ENCODE measurements at regions not wholly inside any gene's neighbourhood (a gene's known extent, or its start where the extent isn't known, plus 50 kb on each side); places are given as distances from the start of the nearest gene placed in this dataset.

GRCh38 chr2:108171657-108172056 lies 68.1 kb upstream of the SULT1C3 start:
- TF ChIP-seq CTCF (IDR thresholded peaks at IDR 0.05): no peak
- TF ChIP-seq POLR2A (IDR thresholded peaks at IDR 0.05): no peak
- no peak for TF ChIP-seq POLR2AphosphoS5 (IDR thresholded peaks at IDR 0.05)
